GM12878 (cell line): ENCODE measurements at regions not wholly inside any gene's neighbourhood (a gene's known extent, or its start where the extent isn't known, plus 50 kb on each side); places are given as distances from the start of the nearest gene placed in this dataset.

Source experiments
- ATAC-seq: fragments of 200-7000 bp; cut with Tn5 transposase; 3 replicates; pipeline ENCODE4 v1.9.1; 2020; ENCODE audit warnings: mild to moderate bottlenecking, moderate library complexity
- BruUV-seq: library from RNA; stranded (reverse); fragments of 400-500 nt; replicated peaks from 2 replicates; lab custom pipeline; 2021; lab: Mats Ljungman, UMichigan
- CTCF ChIA-PET: fragments of 300-600 bp; sonication (Branson Sonifier 250); formaldehyde crosslinking; extraction: SDS; loops from one replicate; lab custom pipeline; 2021; ENCODE audit warnings: inconsistent platforms; lab: Yijun Ruan, JAX
- POLR2A ChIA-PET: fragments of 350-600 bp; formaldehyde crosslinking; extraction: SDS; loops from one replicate; lab custom pipeline; 2021; ENCODE audit warnings: inconsistent platforms; lab: Charles Lee
- RAD21 ChIA-PET: fragments of 300-600 bp; sonication (Branson Sonifier 250); formaldehyde crosslinking; loops from one replicate; lab custom pipeline; 2023; ENCODE audit warnings: antibody characterized with exemption; ENCODE audit not compliant: unreplicated experiment; lab: Charles Lee
- SMC1A ChIA-PET: fragments of 300-600 bp; sonication (Branson Sonifier 250); formaldehyde crosslinking; loops from one replicate; lab custom pipeline; 2023; ENCODE audit not compliant: unreplicated experiment, uncharacterized antibody; lab: Charles Lee
- DNase-seq: peaks from one replicate; pipeline ENCODE4 v3.0.0-alpha.2; 2011; ENCODE audit warnings: low read depth, low spot score
- FAIRE-seq: peaks from 3 replicates; lab custom pipeline; 2011; peaks lifted over from hg19 to GRCh38; lab: Jason Lieb, UNC
- H2AFZ ChIP-seq: 2 replicates; pipeline ENCODE4 v1.6.0; 2011; ENCODE audit warnings: low read depth, low read length, control low read depth; ENCODE audit not compliant: control insufficient read depth
- H3K27ac ChIP-seq: 2 replicates; pipeline ENCODE4 v1.5.1; 2011; ENCODE audit warnings: control low read depth; ENCODE audit not compliant: control insufficient read depth, insufficient read depth
- H3K27me3 ChIP-seq, 2 experiments: replicated peaks in 1 of 2; 2 replicates each; pipeline versions ENCODE4 v1.6.0 to v1.6.1; 2011; ENCODE audit warnings: low read length in 1 of 2; ENCODE audit not compliant: control insufficient read depth in 2 of 2, insufficient read depth in 2 of 2
- H3K36me3 ChIP-seq, 2 experiments: 2 replicates each; pipeline ENCODE4 v1.5.1; 2011; ENCODE audit warnings: low read length in 1 of 2; ENCODE audit not compliant: control insufficient read depth in 2 of 2, insufficient read depth in 2 of 2
- H3K4me1 ChIP-seq: 2 replicates; pipeline ENCODE4 v1.6.1; 2011; ENCODE audit warnings: mild to moderate bottlenecking, low read length, moderate library complexity, mixed read lengths; ENCODE audit not compliant: control insufficient read depth, insufficient read depth
- H3K4me2 ChIP-seq: 2 replicates; pipeline ENCODE4 v1.6.0; 2011; ENCODE audit warnings: control low read depth; ENCODE audit not compliant: control insufficient read depth, insufficient read depth
- H3K4me3 ChIP-seq: fragments of 200-600 bp; sonication (generic); 2 replicates; pipeline ENCODE4 v1.5.1; 2016
- H3K79me2 ChIP-seq: 2 replicates; pipeline ENCODE4 v1.6.0; 2011; ENCODE audit warnings: low read length; ENCODE audit not compliant: control insufficient read depth, insufficient read depth
- H3K9ac ChIP-seq: 2 replicates; pipeline ENCODE4 v1.8.0; 2011; ENCODE audit warnings: low read length, control low read depth, mixed read lengths; ENCODE audit not compliant: control insufficient read depth, insufficient read depth
- H3K9me3 ChIP-seq: replicated peaks from 3 replicates; pipeline ENCODE4 v1.5.1; 2011; ENCODE audit warnings: mild to moderate bottlenecking, low read length; ENCODE audit not compliant: control insufficient read depth, insufficient read depth
- H4K20me1 ChIP-seq: 2 replicates; pipeline ENCODE4 v1.6.0; 2011; ENCODE audit not compliant: control insufficient read depth, insufficient read depth
- ASH2L ChIP-seq: fragments of 300-600, 200-600 bp; sonication (generic); IDR thresholded peaks from 2 replicates; pipeline ENCODE4 v1.6.1; 2017; ENCODE audit warnings: low read depth, mild to moderate bottlenecking, borderline replicate concordance
- ATF2 ChIP-seq: IDR thresholded peaks from 2 replicates; pipeline ENCODE4 v1.6.1; 2012; ENCODE audit warnings: low read length, inconsistent platforms
- IKZF2 ChIP-seq, 2 experiments: fragments of 450-650 bp; IDR thresholded peaks; 2 replicates each; pipeline ENCODE4 v1.6.1; 2017; ENCODE audit warnings: mild to moderate bottlenecking in 2 of 2, moderate library complexity in 2 of 2
- PKNOX1 ChIP-seq: fragments of 450-650 bp; IDR thresholded peaks from 2 replicates; pipeline ENCODE4 v1.6.1; 2016; ENCODE audit warnings: mild to moderate bottlenecking
- WGBS: methylation state at CpG from one replicate; pipeline ENCODE4 v1.1.6; 2016; ENCODE audit warnings: low lambda C conversion rate; ENCODE audit not compliant: insufficient replicate concordance, insufficient coverage; ENCODE audit errors: missing lambda C conversion rate; 5-methylcytosine and 5-hydroxymethylcytosine counted together
- in situ Hi-C: fragments of 300-500 bp; cut with MboI; formaldehyde crosslinking; loops from 9 replicates; pipeline ENCODE4 v1.14.3; 2018; ENCODE audit warnings: mixed read lengths
- intact Hi-C: fragments of 100-400 bp; cut with micrococcal nuclease; formaldehyde crosslinking; loops from one replicate; pipeline ENCODE4 v1.14.2; 2022; ENCODE audit not compliant: unreplicated experiment

GRCh38 chr17:65387322-65387721, 174.1 kb downstream of the AXIN2 start (continued):
- TF ChIP-seq ATF2 = no peak
- no peak for TF ChIP-seq ASH2L

- H3K27ac ChIP-seq = no peak overlapping the region
- H4K20me1 ChIP-seq = no peaks in the 10 kb centered on the region
- ATAC-seq (no peak), DNase-seq (no peak), FAIRE-seq (no peak)
- TF ChIP-seq IKZF2 (IDR thresholded peaks at IDR 0.05) = no peak
- TF ChIP-seq PKNOX1 = no peak
- no peaks in the 10 kb centered on the region for H3K9me3 ChIP-seq
- no peaks in the 10 kb centered on the region for H3K79me2 ChIP-seq
- H3K4me3 ChIP-seq = no peak overlapping the region
- WGBS = 49% methylated on average over 15 of the region's 15 CpGs
- H3K4me1 ChIP-seq = no peaks in the 10 kb centered on the region
- no peaks in the 10 kb centered on the region for H3K27me3 ChIP-seq
- BruUV-seq = no TSS peak
- no peak overlapping the region for H2AFZ ChIP-seq
- in situ Hi-C loops (no loop called here), intact Hi-C loops (no loop called here)
- RAD21 ChIA-PET = no interaction called here
- no peaks in the 10 kb centered on the region for H3K36me3 ChIP-seq
- no peak overlapping the region for H3K9ac ChIP-seq
- H3K4me2 ChIP-seq = no peak overlapping the region
- POLR2A ChIA-PET = no interaction called here
- CTCF ChIA-PET = no interaction called here
- SMC1A ChIA-PET = no interaction called here
Measured at GRCh38 chr17:65385726-65386125, 175.7 kb downstream of the AXIN2 start.
